GM19025 (cell line): ENCODE measurements at regions not wholly inside any gene's neighbourhood (a gene's known extent, or its start where the extent isn't known, plus 50 kb on each side); places are given as distances from the start of the nearest gene placed in this dataset.

Experiments
- ATAC-seq: cut with Tn5 transposase; IDR thresholded peaks from one replicate; pipeline ENCODE4 v1.9.1; 2021; ENCODE audit warnings: mild to moderate bottlenecking, low read depth, moderate library complexity; ENCODE audit not compliant: unreplicated experiment

GRCh38 chr1:221946768-221947167 lies 204.9 kb upstream of the DUSP10 start:
- ATAC-seq: no peak

- no peak for ATAC-seq
Measured at GRCh38 chr1:221945669-221946068, 203.8 kb upstream of the DUSP10 start.

DNA sequence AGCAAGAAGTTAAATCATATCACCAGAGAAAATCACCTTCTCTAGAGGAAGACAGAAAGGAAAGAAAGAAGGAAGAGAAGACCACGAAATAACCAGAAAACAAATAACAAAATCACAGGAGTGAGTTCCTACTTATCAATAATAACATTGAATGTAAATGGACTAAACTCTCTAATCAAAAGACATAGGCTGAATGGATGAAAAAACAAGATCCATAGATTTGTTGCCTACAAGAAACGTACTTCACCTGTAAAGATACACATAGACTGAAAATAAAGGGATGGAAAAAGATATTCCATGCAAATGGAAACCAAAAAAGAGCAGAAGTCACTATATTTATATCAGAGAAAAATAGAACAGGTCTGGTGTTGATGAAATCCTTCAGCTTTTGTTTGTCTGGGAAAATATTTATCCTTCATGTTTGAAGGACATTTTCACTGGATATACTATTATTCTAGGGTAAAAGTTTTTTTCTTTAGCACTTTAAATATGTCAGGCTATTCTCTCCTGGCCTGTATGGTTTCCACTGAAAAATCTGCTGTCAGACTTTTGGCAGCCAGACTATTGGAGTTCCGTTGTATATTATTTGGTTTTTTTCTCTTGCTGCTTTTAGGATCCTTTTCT lies 202.5 kb upstream of the DUSP10 start:
- ATAC-seq: no peak

DNA sequence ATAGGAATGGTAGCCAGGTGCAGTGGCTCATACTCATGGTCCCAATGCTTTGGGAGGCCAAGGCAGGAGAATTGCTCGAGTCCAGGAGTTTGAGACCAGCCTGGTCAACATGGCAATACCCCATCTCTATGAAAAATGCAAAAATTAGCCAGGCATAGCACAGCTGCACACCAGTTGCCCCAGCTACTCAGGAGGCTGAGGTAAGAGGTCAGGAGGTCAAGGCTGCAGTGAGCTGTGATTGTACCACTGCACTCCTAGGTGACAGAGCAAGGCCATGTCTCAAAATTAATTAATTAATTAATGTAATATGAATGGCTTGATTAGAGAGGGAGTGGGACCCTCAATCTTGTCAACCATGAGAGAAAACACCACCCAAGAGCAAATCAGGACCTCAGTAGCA lies 198.7 kb upstream of the DUSP10 start:
- no peak for ATAC-seq

DNA sequence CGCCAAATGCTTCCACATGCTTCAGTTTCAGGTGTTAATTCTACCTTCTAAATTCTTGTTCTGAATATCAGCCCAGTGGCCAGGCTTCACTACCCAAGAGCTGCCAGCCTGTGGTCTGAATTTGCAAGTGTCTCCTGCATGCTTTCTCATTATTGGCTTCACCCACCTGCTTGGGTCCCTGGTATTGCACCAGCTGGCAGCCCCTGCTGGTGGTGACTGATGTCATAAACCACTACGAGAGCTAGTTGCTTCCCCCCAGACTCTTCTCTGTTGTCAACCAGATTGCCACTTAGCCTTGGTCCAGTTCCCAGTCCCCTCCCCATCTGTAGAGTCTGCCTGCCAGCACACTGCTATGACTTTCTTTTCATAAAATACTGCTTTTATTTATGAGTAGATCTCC lies 197.7 kb upstream of the DUSP10 start:
- peak; percentile 84 for ATAC-seq

DNA sequence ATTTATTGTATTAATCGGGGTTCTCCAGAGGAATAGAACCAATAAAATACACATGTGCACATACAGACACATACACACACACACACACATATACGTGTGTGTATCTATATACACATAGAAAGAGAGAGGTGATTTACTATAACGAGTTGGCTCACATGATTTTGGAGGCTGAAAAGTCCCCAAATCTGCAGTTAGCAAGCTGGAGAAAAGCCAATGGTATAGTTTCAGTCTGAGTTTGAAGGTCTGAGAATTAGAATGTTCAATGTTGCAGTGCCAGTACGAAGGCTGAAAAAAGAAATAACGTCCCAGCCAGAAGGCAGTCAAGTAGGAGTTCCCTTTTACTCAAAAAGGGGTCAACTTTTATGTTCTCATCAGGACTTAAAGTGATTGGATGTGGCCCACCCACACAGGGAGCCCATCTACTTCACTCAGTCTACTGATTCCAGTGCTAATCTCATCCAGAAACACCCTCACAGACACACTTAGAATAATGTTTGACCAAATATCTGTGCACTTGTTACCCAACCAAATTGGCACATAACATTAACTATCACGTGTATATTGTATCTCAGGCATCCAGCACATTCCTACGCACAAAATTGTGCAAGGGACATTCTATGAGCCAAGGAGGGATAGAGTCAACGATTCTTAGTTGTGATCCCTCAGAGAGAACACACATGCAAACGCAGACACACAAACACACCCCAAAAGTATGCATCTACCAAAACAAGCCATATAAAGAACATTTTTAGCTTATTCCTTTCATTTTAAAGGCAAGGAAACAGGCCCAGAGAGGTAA lies 195.5 kb upstream of the DUSP10 start:
- ATAC-seq: peak; percentile 41

- no peak for ATAC-seq
Measured at GRCh38 chr1:221933814-221934213, 191.9 kb upstream of the DUSP10 start.

GRCh38 chr1:221926441-221926840 lies 184.6 kb upstream of the DUSP10 start:
- ATAC-seq: no peak

DNA sequence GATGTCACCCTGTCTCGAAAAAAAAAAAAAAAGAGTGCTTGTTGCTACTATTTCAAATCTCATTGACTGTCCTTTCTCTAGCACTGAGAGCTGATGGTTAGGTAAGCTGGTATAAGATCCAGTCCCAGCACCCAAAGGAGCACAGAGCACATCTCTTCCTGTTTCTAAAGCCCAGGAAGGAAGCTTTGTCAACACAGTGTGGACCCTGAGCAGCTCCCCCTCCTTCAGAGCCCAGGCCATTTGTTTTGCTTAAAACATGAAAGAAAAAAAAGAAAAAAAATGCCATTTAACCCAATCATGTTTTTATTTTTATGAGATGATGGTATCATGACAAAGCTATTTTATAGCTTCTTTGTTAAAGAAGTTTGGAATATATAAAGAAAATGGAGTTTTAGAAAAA lies 184.1 kb upstream of the DUSP10 start:
- ATAC-seq: no peak

- ATAC-seq: no peak
Measured at GRCh38 chr1:221923929-221924598, 182.2 kb upstream of the DUSP10 start.

- no peak for ATAC-seq
Measured at GRCh38 chr1:221921936-221922335, 180.0 kb upstream of the DUSP10 start.

- ATAC-seq: no peak
Measured at GRCh38 chr1:221919743-221920142, 177.9 kb upstream of the DUSP10 start.

DNA sequence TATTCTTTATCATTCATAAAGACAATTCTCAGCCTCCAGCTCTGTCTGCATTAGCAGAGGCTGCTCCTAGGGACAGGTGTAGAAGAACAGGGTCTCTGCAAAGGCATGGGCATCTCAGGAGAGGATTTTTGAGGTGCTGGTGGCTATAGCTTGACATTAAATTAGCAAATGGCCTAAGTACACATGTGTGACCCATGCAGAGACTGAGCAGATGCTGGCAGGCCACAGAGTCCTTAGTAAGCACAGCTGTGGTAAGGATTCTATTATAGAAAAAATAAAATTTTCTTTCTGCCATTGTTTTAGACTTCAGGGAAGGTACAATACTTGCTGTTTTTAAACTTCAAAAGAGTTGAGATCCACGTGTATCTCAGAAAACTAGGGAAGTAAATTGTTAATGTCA lies 177.5 kb upstream of the DUSP10 start:
- no peak for ATAC-seq

GRCh38 chr1:221916176-221916575 lies 174.3 kb upstream of the DUSP10 start:
- no peak for ATAC-seq

DNA sequence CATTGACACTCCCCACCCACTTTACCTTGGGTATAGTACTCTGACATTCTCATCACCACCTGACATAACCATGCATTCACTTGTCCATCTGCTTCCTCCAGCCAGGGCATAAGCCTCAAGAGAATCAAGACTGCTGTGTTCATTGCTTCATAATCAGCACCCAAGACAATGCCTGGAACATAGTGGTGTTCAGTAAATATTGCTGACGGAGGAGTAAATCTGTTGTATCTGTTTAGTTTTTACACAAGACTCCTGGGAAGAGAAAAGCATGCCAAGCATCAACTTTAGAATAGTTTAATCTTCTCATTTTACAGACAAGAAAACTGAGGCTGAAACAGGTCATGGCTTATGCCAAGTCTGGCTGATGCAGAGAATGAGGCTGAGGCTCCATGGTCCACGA lies 173.9 kb upstream of the DUSP10 start:
- ATAC-seq: no peak

DNA sequence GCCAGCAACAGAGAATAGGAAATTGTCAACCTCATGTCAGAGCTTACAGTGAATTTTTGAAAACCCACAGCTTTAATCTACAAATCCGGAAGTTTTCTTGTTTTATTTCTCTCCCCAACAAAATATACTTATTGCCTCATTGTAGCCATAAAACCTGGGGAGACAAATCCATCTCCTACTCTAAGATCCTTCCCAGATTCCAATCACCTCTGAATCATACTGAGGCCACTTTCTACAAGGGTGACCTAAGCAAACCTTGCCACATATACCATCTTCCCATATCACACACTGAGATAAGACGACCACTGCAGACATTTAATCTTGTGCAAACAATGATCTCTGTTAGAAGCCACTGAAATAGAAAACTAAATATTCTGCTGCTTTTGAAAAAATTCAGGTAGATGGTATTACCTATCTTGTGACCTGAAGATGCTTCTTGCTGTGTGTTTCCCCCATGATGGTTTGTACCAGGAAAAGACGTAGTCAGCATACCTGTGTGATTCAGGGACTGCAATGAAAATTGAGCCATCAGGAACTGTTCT lies 171.5 kb upstream of the DUSP10 start:
- no peak for ATAC-seq

- ATAC-seq: no peak
Measured at GRCh38 chr1:221912230-221912629, 170.3 kb upstream of the DUSP10 start.

DNA sequence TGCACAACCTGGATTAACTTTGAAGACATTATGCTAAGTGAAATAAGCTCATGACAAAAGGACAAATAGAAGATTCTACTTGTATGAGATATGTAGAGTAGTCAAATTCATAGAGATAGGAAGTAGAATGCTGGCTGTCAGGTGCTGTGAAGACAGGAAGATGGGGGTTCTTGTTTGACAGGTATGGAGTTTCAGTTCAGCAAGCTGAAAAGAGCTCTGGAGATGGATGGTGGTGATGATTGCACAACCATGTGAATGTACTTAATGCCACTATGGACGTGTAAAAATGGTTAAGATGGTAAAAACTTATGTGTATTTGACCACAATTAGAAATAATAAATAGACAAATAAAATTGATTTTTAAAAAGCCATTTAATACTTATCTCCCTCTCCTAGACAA lies 169.8 kb upstream of the DUSP10 start:
- no peak for ATAC-seq

DNA sequence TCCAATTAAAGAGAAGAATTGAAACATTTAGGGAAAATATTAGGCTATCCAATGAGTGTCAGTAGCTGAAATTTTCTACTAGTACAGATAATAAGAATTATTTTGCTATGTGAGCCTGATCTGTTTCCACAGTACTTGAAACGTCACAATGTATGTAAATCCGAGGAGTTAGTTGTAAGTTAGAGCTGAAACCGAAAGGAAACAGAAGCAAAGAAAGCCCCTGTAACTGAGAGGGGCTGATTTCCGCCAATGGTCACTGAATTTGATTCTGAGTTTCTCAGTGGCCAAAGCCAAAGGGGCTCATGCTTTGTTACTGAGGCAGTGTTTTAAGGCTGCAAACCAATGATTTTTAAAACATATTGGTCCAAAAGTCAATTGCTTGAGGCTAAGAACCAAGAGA lies 168.3 kb upstream of the DUSP10 start:
- no peak for ATAC-seq

- no peak for ATAC-seq
Measured at GRCh38 chr1:221908573-221908972, 166.7 kb upstream of the DUSP10 start.

DNA sequence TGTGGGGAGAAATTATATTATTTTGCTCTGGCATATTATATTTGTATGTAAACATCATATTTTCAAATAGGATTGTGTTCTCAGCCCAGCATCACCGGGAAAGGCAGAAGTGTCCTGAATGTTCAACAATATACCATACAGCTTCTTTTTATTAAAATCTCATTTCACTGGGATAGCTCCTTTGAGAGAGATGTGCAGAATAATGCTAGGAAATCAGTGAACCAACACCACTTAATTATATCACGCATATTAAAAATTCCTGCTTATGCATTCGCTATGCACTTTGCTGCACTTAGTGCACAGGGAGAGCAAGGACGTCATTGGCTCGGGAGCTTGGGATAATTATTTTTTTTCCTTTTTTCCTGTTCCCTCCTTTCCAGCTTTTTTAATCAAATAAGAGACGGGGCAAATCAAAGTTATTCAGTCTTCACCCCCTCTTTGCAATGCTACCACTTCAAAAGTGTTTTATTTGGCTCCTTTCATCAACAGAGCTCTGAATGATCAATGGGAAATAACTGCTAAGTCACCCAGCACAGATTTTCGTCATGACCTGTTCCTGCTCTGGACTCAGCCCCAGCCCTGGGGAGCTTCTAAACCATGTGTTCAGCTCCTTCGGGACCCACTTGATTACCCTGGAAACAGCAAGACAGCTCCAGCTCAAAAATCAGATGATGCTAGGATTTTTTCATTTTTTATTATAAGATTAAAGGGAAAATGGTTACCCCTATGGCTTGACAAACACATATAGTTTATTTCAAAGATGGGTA lies 165.5 kb upstream of the DUSP10 start:
- no peak for ATAC-seq
